Panc1 (cell line): ENCODE measurements at regions not wholly inside any gene's neighbourhood (a gene's known extent, or its start where the extent isn't known, plus 50 kb on each side); places are given as distances from the start of the nearest gene placed in this dataset.

Source experiments
- ATAC-seq: fragments of 200-7000 bp; cut with Tn5 transposase; 2 replicates; pipeline ENCODE4 v1.9.1; 2020; ENCODE audit warnings: mild to moderate bottlenecking, moderate library complexity
- BruUV-seq: library from RNA; stranded (reverse); fragments of 400-500 nt; replicated peaks from 2 replicates; lab custom pipeline; 2021; lab: Mats Ljungman, UMichigan
- CTCF ChIA-PET: fragments of 300-600 bp; sonication (Branson Sonifier 250); formaldehyde crosslinking; loops from one replicate; lab custom pipeline; 2022; ENCODE audit warnings: antibody characterized with exemption; lab: Charles Lee
- POLR2A ChIA-PET: fragments of 300-600 bp; sonication (Branson Sonifier 250); formaldehyde crosslinking; loops from one replicate; lab custom pipeline; 2022; ENCODE audit warnings: antibody characterized with exemption; lab: Charles Lee
- DNase-seq: peaks from one replicate; pipeline ENCODE4 v3.0.0-alpha.2; 2010; ENCODE audit warnings: low read depth, low spot score
- H3K27ac ChIP-seq: 2 replicates; pipeline ENCODE4 v1.5.1; 2011; ENCODE audit warnings: mild to moderate bottlenecking, low read length, inconsistent platforms
- H3K27me3 ChIP-seq: fragments of 200-500 bp; sonication (Bioruptor generic); 2 replicates; pipeline ENCODE4 v1.6.0; 2014; ENCODE audit warnings: low read length, inconsistent platforms; ENCODE audit not compliant: control insufficient read depth, insufficient read depth
- H3K36me3 ChIP-seq: fragments of 200-500 bp; sonication (Bioruptor generic); 2 replicates; pipeline ENCODE4 v1.5.1; 2014; ENCODE audit warnings: inconsistent platforms, mild to moderate bottlenecking, low read length, moderate library complexity; ENCODE audit not compliant: control insufficient read depth, insufficient read depth
- H3K4me1 ChIP-seq: 2 replicates; pipeline ENCODE4 v1.5.1; 2011; ENCODE audit warnings: inconsistent platforms, mild to moderate bottlenecking, low read length, moderate library complexity; ENCODE audit not compliant: control insufficient read depth, insufficient read depth
- H3K4me3 ChIP-seq, 2 experiments: 2 replicates each; pipeline ENCODE4 v1.5.1; 2011 to 2012; ENCODE audit warnings: low read depth in 2 of 2, low read length in 2 of 2, mild to moderate bottlenecking in 2 of 2, inconsistent platforms in 1 of 2, moderate library complexity in 1 of 2
- H3K9me3 ChIP-seq: fragments of 200-500 bp; sonication (Bioruptor generic); 2 replicates; pipeline ENCODE4 v1.5.1; 2014; ENCODE audit warnings: low read depth, mild to moderate bottlenecking, inconsistent platforms, low read length, moderate library complexity; ENCODE audit not compliant: control insufficient read depth, insufficient read depth
- POLR2AphosphoS5 ChIP-seq: IDR thresholded peaks from 2 replicates; pipeline ENCODE4 v1.6.1; 2012; ENCODE audit warnings: mild to moderate bottlenecking, low read depth, low read length, moderate library complexity
- SIN3A ChIP-seq: IDR thresholded peaks from 2 replicates; pipeline ENCODE4 v1.6.1; 2012; ENCODE audit warnings: low read depth, mild to moderate bottlenecking, low read length, moderate library complexity, borderline replicate concordance; ENCODE audit not compliant: insufficient read depth
- TCF7L2 ChIP-seq: IDR thresholded peaks from 2 replicates; pipeline ENCODE4 v1.6.1; 2011; ENCODE audit warnings: mild to moderate bottlenecking, low read depth, low read length, inconsistent platforms
- in situ Hi-C: cut with HindIII; loops from 2 replicates; pipeline ENCODE4 v1.10.0; 2016; ENCODE audit warnings: low sequenced_read_pairs, low pct_unique_long_range_greater_than_20kb
- intact Hi-C: fragments of 100-400 bp; cut with micrococcal nuclease; formaldehyde crosslinking; loops from one replicate; pipeline ENCODE4 v1.10.0; 2022; ENCODE audit not compliant: unreplicated experiment
- TF ChIP-seq, protein P1 (sequence below), 2 experiments: IDR thresholded peaks; 2 replicates each; pipeline ENCODE4 v1.6.1; 2011 to 2012; ENCODE audit warnings: low read depth in 2 of 2, control low read depth in 1 of 2, low read length in 1 of 2, mild to moderate bottlenecking in 1 of 2, moderate library complexity in 1 of 2; ENCODE audit not compliant: insufficient read depth in 1 of 2
- TF ChIP-seq, protein P2 (sequence below): fragments of 450-650 bp; IDR thresholded peaks from 2 replicates; pipeline ENCODE4 v1.5.1; 2017; ENCODE audit warnings: mild to moderate bottlenecking

DNA sequence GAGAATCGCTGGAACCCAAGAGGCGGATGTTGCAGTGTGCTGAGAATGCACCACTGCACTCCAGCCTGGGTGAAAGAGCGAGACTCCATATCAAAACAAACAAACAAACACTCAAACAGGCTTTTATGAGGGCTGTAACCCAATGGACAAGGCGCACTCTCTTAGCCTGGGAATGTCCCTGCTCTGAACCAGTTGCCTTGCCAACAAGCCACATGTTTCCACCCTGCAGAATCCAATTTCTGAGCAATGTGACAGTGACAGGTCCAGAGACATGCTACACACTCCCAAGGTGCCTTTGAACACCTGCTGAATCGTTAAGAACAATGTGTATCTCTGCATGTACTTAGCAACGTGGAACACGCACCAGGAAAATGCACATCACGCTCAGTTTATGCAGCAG, 186.8 kb upstream of the AUTS2 start:
- in situ Hi-C loops (no loop called here), intact Hi-C loops (no loop called here)
- no TSS peak for BruUV-seq

DNA sequence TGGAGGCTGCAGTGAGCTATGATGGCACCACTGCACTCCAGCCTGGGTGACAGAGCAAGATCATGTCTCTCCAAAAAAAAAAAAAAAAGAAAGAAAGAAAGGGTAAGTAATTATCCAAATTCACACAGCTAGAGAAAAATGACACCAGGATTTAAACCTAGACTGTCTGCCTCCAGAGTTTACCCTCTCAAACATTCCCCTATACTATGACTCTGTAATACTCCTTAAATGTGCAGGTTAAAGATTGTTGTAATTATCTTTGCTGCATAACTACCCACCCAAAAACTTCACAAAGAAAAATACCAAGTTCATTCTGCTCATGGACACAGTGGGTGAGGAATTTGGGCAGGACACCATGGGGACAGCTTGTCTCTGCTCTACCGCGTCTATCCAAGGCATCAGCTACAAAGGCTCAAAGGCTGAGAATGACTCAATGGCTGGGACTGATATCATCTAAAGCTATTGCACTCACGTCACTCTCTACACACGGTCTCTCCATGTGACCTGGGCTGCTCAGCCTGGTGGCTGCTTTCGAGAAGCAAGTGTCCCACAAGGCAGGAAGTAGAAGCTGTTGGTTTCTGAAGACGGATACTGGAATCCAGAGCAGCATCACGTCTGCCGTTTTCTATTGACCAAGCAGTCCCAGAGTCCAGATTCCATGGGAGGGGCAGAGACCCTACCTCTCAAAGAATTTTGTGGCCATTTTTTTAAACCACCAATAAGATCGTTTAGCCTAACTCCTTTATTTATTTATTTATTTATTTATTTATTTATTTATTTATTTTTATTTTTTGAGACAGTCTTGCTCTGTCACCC, 185.7 kb upstream of the AUTS2 start:
- POLR2A ChIA-PET: no interaction called here
- intact Hi-C loops: no loop called here
- ATAC-seq: peak; percentile 63; the same call in 1 of the 2 replicates

More for the DNA sequence above, 186.8 kb upstream of the AUTS2 start:
- ChIA-PET CTCF (no interaction called here), POLR2A (no interaction called here)
- Histone ChIP-seq H3K4me1 (no peaks in the 10 kb centered on the region), H3K27me3 (no peaks in the 10 kb centered on the region), H3K9me3 (no peaks in the 10 kb centered on the region), H3K4me3 (no peak overlapping the region), H3K36me3 (no peaks in the 10 kb centered on the region), H3K27ac (no peak overlapping the region)
- ATAC-seq (0 out of 2 replicates have a peak, but pooled peaks have one; percentile 56), DNase-seq (no peak)
- TF ChIP-seq, protein P1, sequence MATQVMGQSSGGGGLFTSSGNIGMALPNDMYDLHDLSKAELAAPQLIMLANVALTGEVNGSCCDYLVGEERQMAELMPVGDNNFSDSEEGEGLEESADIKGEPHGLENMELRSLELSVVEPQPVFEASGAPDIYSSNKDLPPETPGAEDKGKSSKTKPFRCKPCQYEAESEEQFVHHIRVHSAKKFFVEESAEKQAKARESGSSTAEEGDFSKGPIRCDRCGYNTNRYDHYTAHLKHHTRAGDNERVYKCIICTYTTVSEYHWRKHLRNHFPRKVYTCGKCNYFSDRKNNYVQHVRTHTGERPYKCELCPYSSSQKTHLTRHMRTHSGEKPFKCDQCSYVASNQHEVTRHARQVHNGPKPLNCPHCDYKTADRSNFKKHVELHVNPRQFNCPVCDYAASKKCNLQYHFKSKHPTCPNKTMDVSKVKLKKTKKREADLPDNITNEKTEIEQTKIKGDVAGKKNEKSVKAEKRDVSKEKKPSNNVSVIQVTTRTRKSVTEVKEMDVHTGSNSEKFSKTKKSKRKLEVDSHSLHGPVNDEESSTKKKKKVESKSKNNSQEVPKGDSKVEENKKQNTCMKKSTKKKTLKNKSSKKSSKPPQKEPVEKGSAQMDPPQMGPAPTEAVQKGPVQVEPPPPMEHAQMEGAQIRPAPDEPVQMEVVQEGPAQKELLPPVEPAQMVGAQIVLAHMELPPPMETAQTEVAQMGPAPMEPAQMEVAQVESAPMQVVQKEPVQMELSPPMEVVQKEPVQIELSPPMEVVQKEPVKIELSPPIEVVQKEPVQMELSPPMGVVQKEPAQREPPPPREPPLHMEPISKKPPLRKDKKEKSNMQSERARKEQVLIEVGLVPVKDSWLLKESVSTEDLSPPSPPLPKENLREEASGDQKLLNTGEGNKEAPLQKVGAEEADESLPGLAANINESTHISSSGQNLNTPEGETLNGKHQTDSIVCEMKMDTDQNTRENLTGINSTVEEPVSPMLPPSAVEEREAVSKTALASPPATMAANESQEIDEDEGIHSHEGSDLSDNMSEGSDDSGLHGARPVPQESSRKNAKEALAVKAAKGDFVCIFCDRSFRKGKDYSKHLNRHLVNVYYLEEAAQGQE (IDR thresholded peaks at IDR 0.05; ENCODE audit: insufficient read depth in 1 of 2, low read depth in 2 of 2, low read length in 1 of 2): no peak
- TF ChIP-seq, protein P2, sequence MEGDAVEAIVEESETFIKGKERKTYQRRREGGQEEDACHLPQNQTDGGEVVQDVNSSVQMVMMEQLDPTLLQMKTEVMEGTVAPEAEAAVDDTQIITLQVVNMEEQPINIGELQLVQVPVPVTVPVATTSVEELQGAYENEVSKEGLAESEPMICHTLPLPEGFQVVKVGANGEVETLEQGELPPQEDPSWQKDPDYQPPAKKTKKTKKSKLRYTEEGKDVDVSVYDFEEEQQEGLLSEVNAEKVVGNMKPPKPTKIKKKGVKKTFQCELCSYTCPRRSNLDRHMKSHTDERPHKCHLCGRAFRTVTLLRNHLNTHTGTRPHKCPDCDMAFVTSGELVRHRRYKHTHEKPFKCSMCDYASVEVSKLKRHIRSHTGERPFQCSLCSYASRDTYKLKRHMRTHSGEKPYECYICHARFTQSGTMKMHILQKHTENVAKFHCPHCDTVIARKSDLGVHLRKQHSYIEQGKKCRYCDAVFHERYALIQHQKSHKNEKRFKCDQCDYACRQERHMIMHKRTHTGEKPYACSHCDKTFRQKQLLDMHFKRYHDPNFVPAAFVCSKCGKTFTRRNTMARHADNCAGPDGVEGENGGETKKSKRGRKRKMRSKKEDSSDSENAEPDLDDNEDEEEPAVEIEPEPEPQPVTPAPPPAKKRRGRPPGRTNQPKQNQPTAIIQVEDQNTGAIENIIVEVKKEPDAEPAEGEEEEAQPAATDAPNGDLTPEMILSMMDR: no peak
- TF ChIP-seq TCF7L2 (no peak), SIN3A (no peak), POLR2AphosphoS5 (no peak)

More for the DNA sequence above, 185.7 kb upstream of the AUTS2 start:
- no TSS peak for BruUV-seq
- Histone ChIP-seq H3K4me1 (no peaks in the 10 kb centered on the region), H3K27ac (no peak overlapping the region), H3K27me3 (no peaks in the 10 kb centered on the region), H3K9me3 (no peaks in the 10 kb centered on the region), H3K4me3 (no peak overlapping the region), H3K36me3 (no peaks in the 10 kb centered on the region)
- CTCF ChIA-PET: no interaction called here
- TF ChIP-seq, protein P1 (IDR thresholded peaks at IDR 0.05; ENCODE audit: insufficient read depth in 1 of 2, low read depth in 2 of 2, low read length in 1 of 2): no peak
- TF ChIP-seq, protein P2: no peak
- TF ChIP-seq POLR2AphosphoS5 (no peak), SIN3A (no peak), TCF7L2 (no peak)
- in situ Hi-C loops: no loop called here
- peak; percentile 18 for DNase-seq
